ENCODE measurements at regions not wholly inside any gene's neighbourhood (a gene's known extent, or its start where the extent isn't known, plus 50 kb on each side); places are given as distances from the start of the nearest gene placed in this dataset.

DNA sequence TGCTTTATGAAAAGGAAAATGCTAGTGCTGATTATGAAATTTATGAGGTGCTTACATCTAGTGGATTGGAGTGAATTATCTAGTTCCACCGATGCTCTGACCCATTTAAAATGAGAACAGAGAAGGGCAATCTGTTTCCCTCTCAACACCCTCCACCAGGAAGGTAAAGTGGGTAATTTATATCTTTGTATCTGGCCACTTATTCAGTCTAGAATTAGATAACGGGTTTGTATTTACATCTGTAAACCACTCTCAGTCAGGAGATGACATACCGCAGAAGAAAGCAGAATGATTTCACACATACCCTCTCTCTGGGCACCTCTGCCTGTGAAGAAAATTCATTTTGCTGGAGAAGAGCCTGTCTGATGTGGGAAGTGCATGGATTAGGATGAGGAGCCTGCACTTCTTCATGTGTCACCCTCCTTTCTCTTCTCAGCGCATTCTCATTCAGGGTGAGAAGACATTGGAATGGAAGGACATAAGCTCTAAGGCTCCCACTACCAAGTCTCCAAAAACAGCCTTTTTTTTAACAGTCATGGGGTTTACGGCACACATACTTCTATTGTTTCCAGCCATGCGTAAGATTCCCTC, 646.7 kb upstream of the SALL1 start:
- TF ChIP-seq POLR2AphosphoS5 (IDR thresholded peaks at IDR 0.05; ENCODE audit: low read depth, low read length): no peak
- TF ChIP-seq, protein P1, sequence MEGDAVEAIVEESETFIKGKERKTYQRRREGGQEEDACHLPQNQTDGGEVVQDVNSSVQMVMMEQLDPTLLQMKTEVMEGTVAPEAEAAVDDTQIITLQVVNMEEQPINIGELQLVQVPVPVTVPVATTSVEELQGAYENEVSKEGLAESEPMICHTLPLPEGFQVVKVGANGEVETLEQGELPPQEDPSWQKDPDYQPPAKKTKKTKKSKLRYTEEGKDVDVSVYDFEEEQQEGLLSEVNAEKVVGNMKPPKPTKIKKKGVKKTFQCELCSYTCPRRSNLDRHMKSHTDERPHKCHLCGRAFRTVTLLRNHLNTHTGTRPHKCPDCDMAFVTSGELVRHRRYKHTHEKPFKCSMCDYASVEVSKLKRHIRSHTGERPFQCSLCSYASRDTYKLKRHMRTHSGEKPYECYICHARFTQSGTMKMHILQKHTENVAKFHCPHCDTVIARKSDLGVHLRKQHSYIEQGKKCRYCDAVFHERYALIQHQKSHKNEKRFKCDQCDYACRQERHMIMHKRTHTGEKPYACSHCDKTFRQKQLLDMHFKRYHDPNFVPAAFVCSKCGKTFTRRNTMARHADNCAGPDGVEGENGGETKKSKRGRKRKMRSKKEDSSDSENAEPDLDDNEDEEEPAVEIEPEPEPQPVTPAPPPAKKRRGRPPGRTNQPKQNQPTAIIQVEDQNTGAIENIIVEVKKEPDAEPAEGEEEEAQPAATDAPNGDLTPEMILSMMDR (IDR thresholded peaks at IDR 0.05 in 2 of 3, conservative IDR thresholded peaks at IDR 0.05 in 1 of 3; ENCODE audit: borderline replicate concordance in 1 of 3, insufficient read depth in 1 of 3, low read depth in 2 of 3, low read length in 2 of 3): no peak
- no peak for TF ChIP-seq CEBPB (IDR thresholded peaks at IDR 0.05; ENCODE audit: low read depth)
- no peak for TF ChIP-seq POLR2A (IDR thresholded peaks at IDR 0.05; ENCODE audit: borderline replicate concordance, extremely low read depth, insufficient read depth, insufficient read length)
